GM12874 (cell line): ENCODE measurements at regions not wholly inside any gene's neighbourhood (a gene's known extent, or its start where the extent isn't known, plus 50 kb on each side); places are given as distances from the start of the nearest gene placed in this dataset.

ENCODE experiments used
- TF ChIP-seq, protein P1 (sequence below): IDR thresholded peaks from 2 replicates; pipeline ENCODE4 v1.5.1; 2011; ENCODE audit warnings: low read depth, mild to moderate bottlenecking, control low read depth, low read length, moderate library complexity; ENCODE audit not compliant: insufficient read depth

DNA sequence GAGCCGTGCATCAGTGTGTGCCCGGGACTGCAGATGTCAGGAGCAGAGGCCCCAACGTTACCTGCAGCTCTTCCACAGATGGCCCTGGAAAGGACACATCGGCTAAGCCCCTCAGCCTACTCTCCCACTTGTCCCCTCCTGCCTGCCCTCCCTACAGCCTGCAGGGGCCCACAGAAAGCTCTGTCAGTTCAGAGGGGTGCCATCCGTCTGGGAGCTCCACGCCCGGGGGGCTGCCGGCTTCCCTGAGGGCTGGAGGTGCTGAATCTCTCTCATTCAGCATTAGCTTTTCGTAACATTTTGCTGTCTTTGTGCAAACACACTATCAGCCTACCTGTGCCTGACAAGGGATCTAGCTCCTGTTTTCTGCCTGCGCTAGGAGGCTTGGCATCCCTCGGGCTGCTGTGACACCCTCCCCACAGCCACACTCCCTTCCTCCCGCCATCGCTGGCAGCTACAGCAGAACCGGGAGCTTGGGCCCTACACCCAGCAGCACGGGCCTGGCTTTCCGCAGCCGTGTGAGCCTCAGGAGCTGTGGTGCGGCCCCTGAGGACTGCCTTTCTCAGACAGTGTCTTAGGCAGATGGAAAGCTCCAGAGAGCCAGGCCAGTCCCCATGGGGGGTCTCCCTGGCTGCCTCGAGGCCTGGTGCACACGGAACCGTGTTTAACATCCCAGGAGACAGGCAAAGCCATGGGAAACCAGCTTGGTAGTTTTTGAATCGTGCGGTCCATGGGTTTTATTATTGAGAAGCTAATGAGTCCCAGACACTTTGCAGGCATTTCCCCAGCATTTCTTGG lies 198.3 kb upstream of the B3GAT1 start:
- TF ChIP-seq, protein P1, sequence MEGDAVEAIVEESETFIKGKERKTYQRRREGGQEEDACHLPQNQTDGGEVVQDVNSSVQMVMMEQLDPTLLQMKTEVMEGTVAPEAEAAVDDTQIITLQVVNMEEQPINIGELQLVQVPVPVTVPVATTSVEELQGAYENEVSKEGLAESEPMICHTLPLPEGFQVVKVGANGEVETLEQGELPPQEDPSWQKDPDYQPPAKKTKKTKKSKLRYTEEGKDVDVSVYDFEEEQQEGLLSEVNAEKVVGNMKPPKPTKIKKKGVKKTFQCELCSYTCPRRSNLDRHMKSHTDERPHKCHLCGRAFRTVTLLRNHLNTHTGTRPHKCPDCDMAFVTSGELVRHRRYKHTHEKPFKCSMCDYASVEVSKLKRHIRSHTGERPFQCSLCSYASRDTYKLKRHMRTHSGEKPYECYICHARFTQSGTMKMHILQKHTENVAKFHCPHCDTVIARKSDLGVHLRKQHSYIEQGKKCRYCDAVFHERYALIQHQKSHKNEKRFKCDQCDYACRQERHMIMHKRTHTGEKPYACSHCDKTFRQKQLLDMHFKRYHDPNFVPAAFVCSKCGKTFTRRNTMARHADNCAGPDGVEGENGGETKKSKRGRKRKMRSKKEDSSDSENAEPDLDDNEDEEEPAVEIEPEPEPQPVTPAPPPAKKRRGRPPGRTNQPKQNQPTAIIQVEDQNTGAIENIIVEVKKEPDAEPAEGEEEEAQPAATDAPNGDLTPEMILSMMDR = no peak

DNA sequence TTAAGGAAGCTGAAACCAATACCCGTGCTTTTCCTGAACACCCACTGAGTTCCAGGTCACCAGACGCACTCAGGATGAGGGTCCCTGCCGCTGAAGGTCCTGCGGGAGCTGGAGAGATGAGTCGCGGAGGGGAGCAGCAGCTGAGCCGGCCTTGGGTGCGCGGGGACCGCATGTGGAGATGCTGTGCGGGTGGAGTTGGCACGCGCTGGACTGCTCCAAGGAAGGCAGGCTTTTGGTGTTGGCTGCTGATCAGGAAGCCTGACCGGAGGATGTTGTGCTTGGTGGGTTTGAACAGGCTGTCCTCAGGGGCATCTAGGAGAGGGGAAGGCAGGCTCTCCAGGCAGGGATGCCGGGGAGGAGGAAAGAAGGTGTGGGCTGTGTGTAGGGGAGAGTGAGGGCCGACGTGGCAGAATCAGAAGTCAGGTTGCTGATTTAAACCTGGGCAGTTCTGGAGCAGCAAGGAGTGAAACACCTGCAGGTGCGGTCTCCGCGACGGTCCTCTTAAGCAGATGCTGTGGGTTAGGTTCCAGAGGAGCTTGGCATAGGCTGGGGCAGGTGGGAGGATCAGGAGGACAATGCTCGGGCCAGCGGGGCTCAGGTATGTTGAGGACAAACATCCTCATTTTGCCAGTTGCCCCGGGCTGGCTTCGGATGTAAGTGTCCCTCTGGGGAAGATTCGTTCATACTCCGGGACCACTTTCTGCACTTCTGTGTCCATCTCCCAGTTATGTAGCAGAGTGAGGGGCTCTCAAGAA lies 197.5 kb upstream of the B3GAT1 start:
- TF ChIP-seq, protein P1 = no peak

DNA sequence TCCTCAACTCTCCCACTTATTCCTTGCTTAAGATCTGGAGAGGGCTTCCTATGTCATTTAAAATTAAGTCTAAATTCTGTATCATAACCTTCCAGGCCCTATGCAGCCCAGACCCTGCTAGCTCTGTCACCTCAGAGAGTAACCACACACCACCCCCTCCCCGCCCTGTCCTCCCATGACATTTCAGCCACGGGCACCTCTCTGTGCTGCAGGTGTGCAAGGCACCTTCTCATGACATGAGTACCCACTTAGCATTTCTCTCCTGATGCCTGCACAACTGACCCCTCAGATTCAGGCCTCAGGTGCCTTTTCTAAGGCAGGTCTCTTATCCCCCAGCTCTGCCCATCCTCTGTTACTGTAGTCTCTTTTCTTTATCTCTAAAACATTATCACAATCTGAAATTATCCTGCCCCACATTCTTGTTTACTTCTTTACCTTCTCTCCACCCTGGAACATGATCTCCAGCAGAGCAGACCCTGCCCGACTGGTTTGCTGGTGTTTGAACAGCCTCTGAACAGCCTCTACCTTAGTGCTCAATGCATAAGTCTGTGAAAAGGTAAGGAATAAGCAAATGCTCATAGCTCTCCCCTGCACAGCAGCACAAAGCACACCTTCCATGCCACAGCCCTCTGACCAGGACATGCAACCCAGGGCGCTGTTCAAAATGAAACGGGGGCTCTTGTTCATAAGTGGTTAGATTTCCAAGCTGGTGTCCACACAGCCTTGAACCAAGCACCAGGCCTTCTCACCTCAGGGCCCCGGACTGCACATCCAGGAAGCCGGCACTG lies 196.1 kb upstream of the B3GAT1 start:
- TF ChIP-seq, protein P1 = no peak

DNA sequence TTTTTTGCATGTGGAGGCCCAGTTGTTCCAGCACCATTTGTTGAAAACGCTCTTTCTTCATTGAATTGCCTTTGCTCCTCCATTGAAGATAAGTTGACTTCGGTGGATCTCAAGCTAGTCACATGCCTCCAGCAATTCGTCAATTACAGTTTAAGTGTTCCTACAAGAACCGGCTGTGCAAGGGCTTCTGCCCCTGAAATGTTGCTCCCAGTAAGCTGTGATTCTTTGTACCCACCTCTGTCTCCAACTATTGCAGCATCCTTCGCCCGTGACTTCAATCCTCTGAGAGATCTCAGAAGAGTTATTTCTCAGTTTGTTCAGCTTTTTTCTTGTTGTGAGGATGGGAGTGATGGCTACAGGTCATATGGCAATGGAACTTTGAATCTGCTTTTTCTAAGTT lies 194.2 kb upstream of the B3GAT1 start:
- TF ChIP-seq, protein P1 = no peak

DNA sequence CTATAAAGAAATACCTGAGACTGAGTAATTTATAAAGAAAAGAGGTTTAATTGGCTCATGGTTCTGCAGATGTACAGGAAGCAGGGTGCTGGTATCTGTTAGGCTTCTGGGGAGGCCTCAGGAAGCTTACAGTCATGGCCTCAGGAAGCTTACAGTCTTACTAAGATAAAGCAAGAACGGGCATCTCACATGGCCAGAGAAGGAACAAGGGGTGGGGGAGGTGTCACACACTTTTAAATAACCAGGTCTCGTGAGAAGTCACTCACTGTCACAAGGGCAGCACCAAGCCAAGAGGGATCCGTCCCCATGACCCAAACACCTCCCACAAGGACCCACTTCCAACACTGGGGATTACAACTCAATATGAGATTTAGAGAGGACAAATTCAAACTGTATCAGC lies 192.8 kb upstream of the B3GAT1 start:
- TF ChIP-seq, protein P1 = no peak

DNA sequence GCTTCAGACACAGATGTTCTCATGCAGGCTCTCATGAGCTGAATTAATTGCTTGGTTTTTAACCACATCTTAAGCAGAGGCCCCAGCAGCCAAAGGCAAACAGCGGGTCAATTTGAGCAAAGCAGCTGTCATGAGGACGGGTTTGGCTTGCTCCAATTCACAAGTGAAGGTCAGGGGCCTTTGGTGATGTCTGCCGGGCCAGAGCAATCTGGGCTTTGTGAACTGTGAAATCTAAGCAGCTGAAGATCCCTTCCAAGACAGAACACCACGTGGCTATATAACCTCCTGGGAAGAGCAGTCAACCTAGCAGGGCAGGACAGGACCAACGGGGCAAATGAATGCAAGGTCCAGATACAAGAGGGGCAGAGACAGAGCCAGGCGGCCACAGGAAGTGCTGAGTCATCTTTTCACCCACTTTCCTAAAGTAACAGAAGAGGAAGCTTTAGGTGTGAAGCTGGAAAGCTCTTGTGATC lies 187.3 kb upstream of the B3GAT1 start:
- TF ChIP-seq, protein P1 = no peak

DNA sequence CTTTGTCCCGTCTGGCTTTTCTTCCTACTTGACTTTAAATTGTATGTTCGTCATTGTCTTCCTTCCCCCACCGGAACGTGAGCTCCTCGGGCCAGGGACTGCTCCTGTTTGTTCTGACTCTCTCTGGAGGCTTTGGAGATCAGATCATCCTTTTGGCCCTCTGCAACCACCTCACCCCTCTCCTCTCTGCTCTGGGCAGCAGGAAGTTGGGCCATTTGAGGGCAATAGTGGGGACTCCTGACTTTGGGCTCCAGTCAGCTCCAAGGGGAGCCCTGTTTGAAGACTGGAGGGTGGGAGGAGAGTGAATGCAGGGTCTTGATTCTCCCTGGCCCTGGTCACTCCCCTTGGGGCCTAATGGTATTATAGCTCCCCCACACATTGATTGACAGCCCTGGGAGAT lies 186.3 kb upstream of the B3GAT1 start:
- TF ChIP-seq, protein P1 = no peak
